OCI-LY1 (cell line): ENCODE measurements at regions not wholly inside any gene's neighbourhood (a gene's known extent, or its start where the extent isn't known, plus 50 kb on each side); places are given as distances from the start of the nearest gene placed in this dataset.

Experiments
- EZH2 ChIP-seq: fragments of 200-600 bp; sonication (generic), shearing (Covaris generic); IDR thresholded peaks from 2 replicates; pipeline ENCODE4 v1.8.0; 2017; ENCODE audit warnings: borderline replicate concordance, mixed run types, mild to moderate bottlenecking, antibody characterized with exemption, low read length, moderate library complexity, mixed read lengths
- TF ChIP-seq, protein P1 (sequence below): fragments of 200-600 bp; sonication (generic), shearing (Covaris generic); IDR thresholded peaks from 2 replicates; pipeline ENCODE4 v1.5.1; 2017; ENCODE audit warnings: mild to moderate bottlenecking, antibody characterized with exemption, low read length, moderate library complexity, mixed read lengths

DNA sequence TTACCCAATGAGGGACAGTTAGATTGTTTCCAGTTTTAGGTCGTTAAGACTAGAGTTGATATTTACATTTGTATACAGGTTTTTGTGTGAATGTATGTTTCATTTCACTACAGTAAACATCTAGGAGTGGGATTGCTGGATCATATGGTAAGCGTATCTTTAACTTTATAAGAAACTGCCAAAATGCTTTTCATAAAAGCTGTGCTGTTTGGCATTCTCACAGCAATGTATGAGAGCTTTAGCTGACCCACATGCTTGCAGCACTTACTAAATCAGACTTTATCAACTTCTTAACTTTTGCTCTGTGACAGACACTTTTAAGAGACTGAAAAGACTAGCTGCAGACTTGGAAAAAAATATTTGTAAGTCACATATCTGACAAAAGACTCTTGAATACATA lies 262.5 kb upstream of the PELI2 start:
- TF ChIP-seq, protein P1, sequence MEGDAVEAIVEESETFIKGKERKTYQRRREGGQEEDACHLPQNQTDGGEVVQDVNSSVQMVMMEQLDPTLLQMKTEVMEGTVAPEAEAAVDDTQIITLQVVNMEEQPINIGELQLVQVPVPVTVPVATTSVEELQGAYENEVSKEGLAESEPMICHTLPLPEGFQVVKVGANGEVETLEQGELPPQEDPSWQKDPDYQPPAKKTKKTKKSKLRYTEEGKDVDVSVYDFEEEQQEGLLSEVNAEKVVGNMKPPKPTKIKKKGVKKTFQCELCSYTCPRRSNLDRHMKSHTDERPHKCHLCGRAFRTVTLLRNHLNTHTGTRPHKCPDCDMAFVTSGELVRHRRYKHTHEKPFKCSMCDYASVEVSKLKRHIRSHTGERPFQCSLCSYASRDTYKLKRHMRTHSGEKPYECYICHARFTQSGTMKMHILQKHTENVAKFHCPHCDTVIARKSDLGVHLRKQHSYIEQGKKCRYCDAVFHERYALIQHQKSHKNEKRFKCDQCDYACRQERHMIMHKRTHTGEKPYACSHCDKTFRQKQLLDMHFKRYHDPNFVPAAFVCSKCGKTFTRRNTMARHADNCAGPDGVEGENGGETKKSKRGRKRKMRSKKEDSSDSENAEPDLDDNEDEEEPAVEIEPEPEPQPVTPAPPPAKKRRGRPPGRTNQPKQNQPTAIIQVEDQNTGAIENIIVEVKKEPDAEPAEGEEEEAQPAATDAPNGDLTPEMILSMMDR = no peak
- no peak for TF ChIP-seq EZH2
